Choroid plexus epithelial cell (primary cell): ENCODE measurements at regions not wholly inside any gene's neighbourhood (a gene's known extent, or its start where the extent isn't known, plus 50 kb on each side); places are given as distances from the start of the nearest gene placed in this dataset.
A peak's percentile ranks its signal among the peaks of the same experiment; 100 is the strongest.

Experiments
- DNase-seq: peaks from one replicate; pipeline ENCODE4 v3.0.0-alpha.2; 2010; ENCODE audit warnings: low read depth
- H3K4me3 ChIP-seq: 2 replicates; pipeline ENCODE4 v1.5.1; 2011; ENCODE audit warnings: low read depth, mild to moderate bottlenecking, control low read depth, low read length, moderate library complexity
- TF ChIP-seq, protein P1 (sequence below): conservative IDR thresholded peaks from 2 replicates; pipeline ENCODE4 v1.5.1; 2011; ENCODE audit warnings: low read depth, mild to moderate bottlenecking, control low read depth, inconsistent platforms, low read length, moderate library complexity

- TF ChIP-seq, protein P1, sequence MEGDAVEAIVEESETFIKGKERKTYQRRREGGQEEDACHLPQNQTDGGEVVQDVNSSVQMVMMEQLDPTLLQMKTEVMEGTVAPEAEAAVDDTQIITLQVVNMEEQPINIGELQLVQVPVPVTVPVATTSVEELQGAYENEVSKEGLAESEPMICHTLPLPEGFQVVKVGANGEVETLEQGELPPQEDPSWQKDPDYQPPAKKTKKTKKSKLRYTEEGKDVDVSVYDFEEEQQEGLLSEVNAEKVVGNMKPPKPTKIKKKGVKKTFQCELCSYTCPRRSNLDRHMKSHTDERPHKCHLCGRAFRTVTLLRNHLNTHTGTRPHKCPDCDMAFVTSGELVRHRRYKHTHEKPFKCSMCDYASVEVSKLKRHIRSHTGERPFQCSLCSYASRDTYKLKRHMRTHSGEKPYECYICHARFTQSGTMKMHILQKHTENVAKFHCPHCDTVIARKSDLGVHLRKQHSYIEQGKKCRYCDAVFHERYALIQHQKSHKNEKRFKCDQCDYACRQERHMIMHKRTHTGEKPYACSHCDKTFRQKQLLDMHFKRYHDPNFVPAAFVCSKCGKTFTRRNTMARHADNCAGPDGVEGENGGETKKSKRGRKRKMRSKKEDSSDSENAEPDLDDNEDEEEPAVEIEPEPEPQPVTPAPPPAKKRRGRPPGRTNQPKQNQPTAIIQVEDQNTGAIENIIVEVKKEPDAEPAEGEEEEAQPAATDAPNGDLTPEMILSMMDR = no peak
- no peak for DNase-seq
- H3K4me3 ChIP-seq = no peak overlapping the region
These were observed 410.0 kb downstream of the DIPK2A start for GRCh38 chr3:144381607-144382006.

DNA sequence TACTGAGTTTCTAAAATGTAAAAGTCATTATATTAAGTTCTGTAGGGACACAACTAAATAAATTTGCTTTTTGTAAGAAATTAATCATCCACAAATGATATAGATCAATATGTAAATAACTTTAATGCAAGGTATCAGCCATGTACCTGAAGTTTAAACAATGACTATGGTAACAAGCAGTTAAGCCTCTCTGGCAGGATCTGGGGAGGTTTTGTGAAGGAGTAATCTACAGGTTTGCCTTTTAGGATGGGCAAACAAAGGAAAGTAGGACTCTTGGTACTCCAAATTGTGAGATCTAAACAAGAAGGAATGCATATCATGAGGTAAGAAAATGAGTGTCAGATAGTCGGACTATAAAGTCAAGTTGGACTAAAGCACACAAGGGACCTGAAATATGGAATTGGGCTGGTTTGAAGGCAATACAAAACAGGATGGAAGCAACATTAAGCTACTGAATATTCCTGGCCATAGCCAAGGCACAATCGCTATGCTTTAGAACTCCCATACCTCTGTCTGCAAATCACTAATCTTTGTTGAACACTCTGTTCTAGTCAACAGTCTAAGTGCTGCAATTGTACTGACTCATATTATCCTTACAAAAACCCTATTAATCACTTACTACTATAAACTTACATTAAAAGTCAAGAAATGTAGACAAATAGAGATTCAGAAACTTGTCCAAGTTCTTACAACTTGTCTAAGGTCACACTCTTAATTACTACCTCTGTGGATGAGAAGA is 412.8 kb downstream of the DIPK2A start:
- TF ChIP-seq, protein P1 = no peak
- H3K4me3 ChIP-seq = no peak overlapping the region
- no peak for DNase-seq

GRCh38 chr3:144390786-144391185 is 419.2 kb downstream of the DIPK2A start:
- TF ChIP-seq, protein P1 = no peak
- no peak for DNase-seq
- no peak overlapping the region for H3K4me3 ChIP-seq

DNA sequence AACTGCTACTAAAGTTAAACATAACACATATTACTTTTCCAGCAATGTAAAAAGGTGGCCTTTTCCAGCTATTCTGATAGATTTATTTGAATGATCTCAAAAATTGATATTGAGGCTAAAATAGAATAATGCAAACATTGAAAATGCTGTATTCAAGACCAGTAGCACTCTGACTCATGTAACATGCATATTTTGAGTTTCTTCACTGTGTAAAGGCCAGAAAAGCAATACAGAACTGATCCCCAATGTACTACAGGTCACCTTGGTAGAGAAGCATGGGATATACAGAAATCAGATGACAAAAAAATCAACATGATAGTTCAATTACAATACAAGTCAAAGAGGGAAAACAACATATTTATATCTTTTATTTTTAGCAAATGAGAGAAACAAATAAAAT is 419.6 kb downstream of the DIPK2A start:
- TF ChIP-seq, protein P1 = no peak

DNA sequence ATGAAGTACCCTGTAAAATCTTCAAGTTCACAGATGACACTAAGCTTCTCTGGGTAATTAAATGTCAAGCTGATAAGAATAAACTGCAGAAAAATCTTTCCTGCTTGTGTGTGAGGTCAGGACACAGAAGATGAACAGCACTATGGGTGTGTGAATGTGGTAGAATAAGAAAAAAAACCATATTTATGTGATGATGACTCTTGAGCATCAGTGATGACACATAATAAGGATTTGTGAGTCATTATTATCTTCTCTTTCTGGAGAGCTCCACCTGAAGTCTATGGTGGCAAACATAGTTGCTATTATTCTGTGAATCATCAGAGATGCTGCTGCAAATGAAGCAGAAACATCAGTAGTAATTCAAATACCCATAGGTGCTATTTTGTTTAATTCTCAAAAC is 422.4 kb downstream of the DIPK2A start:
- no peak for DNase-seq
- TF ChIP-seq, protein P1 = no peak
- no peak overlapping the region for H3K4me3 ChIP-seq

More for the DNA sequence above, 419.6 kb downstream of the DIPK2A start:
- no peak overlapping the region for H3K4me3 ChIP-seq
- no peak for DNase-seq

DNA sequence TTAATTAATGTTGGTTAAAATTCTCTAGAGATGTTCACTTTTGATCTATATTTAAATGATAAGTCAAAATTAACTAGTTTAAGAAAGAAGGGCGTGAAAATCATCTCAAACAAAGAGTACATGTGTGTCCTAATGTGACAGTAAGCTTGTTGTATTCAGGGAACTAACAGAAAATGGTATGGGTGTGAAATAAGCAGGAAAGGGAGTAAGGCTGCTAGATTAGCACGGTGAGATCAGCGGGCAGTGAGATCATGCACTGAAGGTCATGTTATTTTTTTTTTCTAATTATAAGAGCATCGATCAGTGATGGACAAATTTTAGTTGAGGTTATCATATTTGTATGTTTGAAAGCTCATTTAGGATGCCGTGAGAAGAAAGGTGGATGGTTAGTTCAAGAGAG is 430.8 kb downstream of the DIPK2A start:
- TF ChIP-seq, protein P1 = no peak
- DNase-seq = no peak

DNA sequence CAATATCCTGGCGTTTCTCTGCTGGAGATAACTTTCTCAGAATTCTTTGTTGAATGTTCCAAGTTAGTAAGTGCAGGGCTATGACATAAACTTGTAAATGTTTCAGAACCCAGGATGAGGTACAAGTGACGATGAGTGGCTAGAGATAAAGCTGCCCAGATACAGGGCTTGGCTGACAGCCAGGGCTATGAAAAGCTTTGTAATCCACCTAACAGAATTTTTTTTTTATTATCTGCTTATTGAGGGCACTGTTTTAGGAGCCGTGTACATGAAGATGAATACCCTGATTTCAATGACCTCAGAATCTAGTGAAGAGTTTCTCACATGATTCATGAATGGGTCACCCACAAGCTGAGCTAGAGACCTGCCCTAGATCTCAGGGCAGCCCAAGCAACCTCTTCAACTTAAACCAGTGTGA is 431.4 kb downstream of the DIPK2A start:
- TF ChIP-seq, protein P1 = no peak
- DNase-seq = peak; percentile 49
- H3K4me3 ChIP-seq = no peak overlapping the region

More for the DNA sequence above, 430.8 kb downstream of the DIPK2A start:
- H3K4me3 ChIP-seq = no peak overlapping the region
